Cardiac muscle cell (in vitro differentiated cells and primary cell): ENCODE measurements at regions not wholly inside any gene's neighbourhood (a gene's known extent, or its start where the extent isn't known, plus 50 kb on each side); places are given as distances from the start of the nearest gene placed in this dataset.

Source experiments
- DNase-seq, 2 donors: peaks; one replicate each; pipeline versions ENCODE4 v3.0.0 to v3.0.0-alpha.2; 2010 to 2017; ENCODE audit warnings: low read depth in 1 of 2, low spot score in 1 of 2
- H3K27ac ChIP-seq: fragments of 200-600 bp; sonication (generic); 2 replicates; pipeline ENCODE4 v1.5.1; 2016
- H3K27me3 ChIP-seq: fragments of 200-600 bp; sonication (generic); 2 replicates; pipeline ENCODE4 v1.6.0; 2016; ENCODE audit warnings: control low read depth
- H3K36me3 ChIP-seq: fragments of 200-600 bp; sonication (generic); 2 replicates; pipeline ENCODE4 v1.5.1; 2016; ENCODE audit warnings: control low read depth
- H3K4me1 ChIP-seq: fragments of 200-600 bp; sonication (generic); 2 replicates; pipeline ENCODE4 v1.8.1; 2017; ENCODE audit warnings: low read depth, mild to moderate bottlenecking, mixed run types
- H3K4me3 ChIP-seq: fragments of 200-600 bp; sonication (generic); 2 replicates; pipeline ENCODE4 v1.5.1; 2016; ENCODE audit warnings: mild to moderate bottlenecking
- H3K9me3 ChIP-seq: fragments of 200-600 bp; sonication (generic); 2 replicates; pipeline ENCODE4 v1.5.1; 2017; ENCODE audit warnings: low read depth, mild to moderate bottlenecking, control low read depth
- TF ChIP-seq, protein P1 (sequence below): IDR thresholded peaks from 2 replicates; pipeline ENCODE4 v1.5.1; 2012; ENCODE audit warnings: low read depth, mild to moderate bottlenecking, low read length

DNA sequence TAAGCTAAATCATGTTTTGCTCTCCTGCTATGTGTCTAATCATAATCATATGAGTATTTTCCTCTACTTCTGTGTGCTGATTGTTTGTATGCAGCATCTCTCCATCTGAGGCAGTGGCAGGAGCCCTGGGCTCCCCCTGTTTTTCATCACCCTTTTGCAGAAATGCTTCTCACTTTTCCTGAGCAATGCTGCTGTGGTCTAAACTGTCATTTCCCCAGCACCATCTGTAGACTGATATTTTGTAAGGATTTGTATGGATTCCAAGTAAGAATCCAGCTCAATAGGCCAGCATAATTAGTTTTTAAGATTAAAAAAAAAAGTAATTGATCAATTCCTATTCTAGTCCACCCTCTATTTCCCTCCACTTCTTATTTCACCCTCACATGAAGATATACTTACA lies 257.0 kb upstream of the CPHXL start:
- TF ChIP-seq, protein P1, sequence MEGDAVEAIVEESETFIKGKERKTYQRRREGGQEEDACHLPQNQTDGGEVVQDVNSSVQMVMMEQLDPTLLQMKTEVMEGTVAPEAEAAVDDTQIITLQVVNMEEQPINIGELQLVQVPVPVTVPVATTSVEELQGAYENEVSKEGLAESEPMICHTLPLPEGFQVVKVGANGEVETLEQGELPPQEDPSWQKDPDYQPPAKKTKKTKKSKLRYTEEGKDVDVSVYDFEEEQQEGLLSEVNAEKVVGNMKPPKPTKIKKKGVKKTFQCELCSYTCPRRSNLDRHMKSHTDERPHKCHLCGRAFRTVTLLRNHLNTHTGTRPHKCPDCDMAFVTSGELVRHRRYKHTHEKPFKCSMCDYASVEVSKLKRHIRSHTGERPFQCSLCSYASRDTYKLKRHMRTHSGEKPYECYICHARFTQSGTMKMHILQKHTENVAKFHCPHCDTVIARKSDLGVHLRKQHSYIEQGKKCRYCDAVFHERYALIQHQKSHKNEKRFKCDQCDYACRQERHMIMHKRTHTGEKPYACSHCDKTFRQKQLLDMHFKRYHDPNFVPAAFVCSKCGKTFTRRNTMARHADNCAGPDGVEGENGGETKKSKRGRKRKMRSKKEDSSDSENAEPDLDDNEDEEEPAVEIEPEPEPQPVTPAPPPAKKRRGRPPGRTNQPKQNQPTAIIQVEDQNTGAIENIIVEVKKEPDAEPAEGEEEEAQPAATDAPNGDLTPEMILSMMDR, result no peak
- Histone ChIP-seq H3K4me3 (no peak overlapping the region), H3K27ac (no peak overlapping the region), H3K9me3 (no peaks in the 10 kb centered on the region), H3K27me3 (no peaks in the 10 kb centered on the region), H3K4me1 (no peaks in the 10 kb centered on the region), H3K36me3 (no peaks in the 10 kb centered on the region)
- DNase-seq, result no peak

DNA sequence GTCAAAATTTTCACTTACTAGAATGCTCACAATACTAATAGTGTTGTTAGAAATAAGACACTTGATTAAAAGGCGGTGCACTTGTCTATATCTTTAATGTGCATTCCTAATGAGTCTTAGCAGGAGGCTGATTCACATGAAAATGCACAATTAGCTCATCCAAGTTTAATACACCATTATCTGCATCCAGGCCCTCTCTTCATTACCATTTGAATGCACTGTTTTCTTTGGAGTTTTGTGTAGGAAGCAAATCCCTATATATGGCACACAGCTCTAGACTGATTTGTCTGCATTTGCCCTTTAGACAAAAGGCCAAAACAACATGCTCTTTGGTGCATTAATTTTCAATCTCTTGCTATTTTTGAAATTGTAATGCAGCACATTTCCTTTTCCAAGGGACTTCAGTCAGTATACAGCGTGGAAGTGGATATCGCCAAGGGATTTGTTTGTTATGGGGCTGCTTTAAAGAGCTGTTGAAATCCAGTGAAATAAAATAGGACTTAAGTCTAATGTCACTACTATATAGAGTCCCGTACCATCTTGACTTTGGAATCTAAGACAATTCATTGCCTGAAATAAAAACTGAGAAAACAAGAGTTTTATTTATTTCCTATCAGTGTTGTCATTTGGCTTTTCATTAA lies 257.6 kb upstream of the CPHXL start:
- Histone ChIP-seq H3K9me3 (no peaks in the 10 kb centered on the region), H3K4me3 (no peak overlapping the region), H3K27ac (no peak overlapping the region), H3K36me3 (no peaks in the 10 kb centered on the region), H3K4me1 (no peaks in the 10 kb centered on the region), H3K27me3 (no peaks in the 10 kb centered on the region)
- DNase-seq, result no peak
- TF ChIP-seq, protein P1, result no peak

GRCh38 chr16:75987323-75987722 lies 261.0 kb upstream of the CPHXL start:
- H3K4me1 ChIP-seq, result no peaks in the 10 kb centered on the region
- no peak overlapping the region for H3K27ac ChIP-seq
- no peak for DNase-seq
- TF ChIP-seq, protein P1, result no peak
- no peaks in the 10 kb centered on the region for H3K36me3 ChIP-seq
- no peak overlapping the region for H3K4me3 ChIP-seq
- H3K9me3 ChIP-seq, result no peaks in the 10 kb centered on the region
- H3K27me3 ChIP-seq, result no peaks in the 10 kb centered on the region

- H3K4me3 ChIP-seq, result no peak overlapping the region
- TF ChIP-seq, protein P1, result no peak
- H3K27ac ChIP-seq, result no peak overlapping the region
- no peak for DNase-seq
- no peaks in the 10 kb centered on the region for H3K27me3 ChIP-seq
- H3K36me3 ChIP-seq, result no peaks in the 10 kb centered on the region
- H3K9me3 ChIP-seq, result no peaks in the 10 kb centered on the region
- H3K4me1 ChIP-seq, result no peaks in the 10 kb centered on the region
These were observed 270.2 kb upstream of the CPHXL start for GRCh38 chr16:75996491-75996890.

GRCh38 chr16:75997606-75998005 lies 271.3 kb upstream of the CPHXL start:
- H3K27me3 ChIP-seq, result no peaks in the 10 kb centered on the region
- DNase-seq, result no peak
- H3K36me3 ChIP-seq, result no peaks in the 10 kb centered on the region
- H3K27ac ChIP-seq, result no peak overlapping the region
- TF ChIP-seq, protein P1, result no peak
- H3K4me3 ChIP-seq, result no peak overlapping the region
- H3K4me1 ChIP-seq, result no peaks in the 10 kb centered on the region
- H3K9me3 ChIP-seq, result no peaks in the 10 kb centered on the region

DNA sequence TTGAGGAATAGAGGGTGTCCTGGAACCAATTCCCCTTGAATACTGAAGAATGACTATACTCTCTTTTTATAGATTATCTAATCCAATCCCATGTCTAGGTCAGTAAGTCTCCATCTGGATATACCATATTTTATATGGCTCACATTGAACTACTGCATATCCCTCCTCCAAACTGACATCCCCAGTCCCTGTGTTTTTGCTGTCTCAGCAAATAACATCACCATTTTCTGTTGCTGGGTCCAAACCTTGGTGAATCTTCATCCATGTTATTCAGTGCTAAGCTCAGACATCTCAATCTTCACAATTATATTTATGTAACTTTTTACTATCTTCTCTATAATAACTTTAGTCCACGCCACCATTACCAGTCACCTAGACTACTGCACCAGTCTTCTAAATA lies 269.6 kb upstream of the CNTNAP4 start:
- no peak overlapping the region for H3K4me3 ChIP-seq
- no peaks in the 10 kb centered on the region for H3K36me3 ChIP-seq
- no peak for DNase-seq
- TF ChIP-seq, protein P1, result no peak
- no peaks in the 10 kb centered on the region for H3K4me1 ChIP-seq
- no peak overlapping the region for H3K27ac ChIP-seq
- no peaks in the 10 kb centered on the region for H3K27me3 ChIP-seq
- no peaks in the 10 kb centered on the region for H3K9me3 ChIP-seq
